HG03039 (cell line): ENCODE measurements at regions not wholly inside any gene's neighbourhood (a gene's known extent, or its start where the extent isn't known, plus 50 kb on each side); places are given as distances from the start of the nearest gene placed in this dataset.

ENCODE experiments used
- ATAC-seq: cut with Tn5 transposase; IDR thresholded peaks from one replicate; pipeline ENCODE4 v1.9.1; 2021; ENCODE audit warnings: mild to moderate bottlenecking, moderate library complexity; ENCODE audit not compliant: unreplicated experiment

- no peak for ATAC-seq
Measured at GRCh38 chrX:98514032-98514431, 1630.3 kb downstream of the RPA4 start.

GRCh38 chrX:98516120-98516519 is 1632.4 kb downstream of the RPA4 start:
- no peak for ATAC-seq

- no peak for ATAC-seq
Measured at GRCh38 chrX:98523026-98523425, 1639.3 kb downstream of the RPA4 start.

GRCh38 chrX:98523521-98523920 is 1639.8 kb downstream of the RPA4 start:
- no peak for ATAC-seq

DNA sequence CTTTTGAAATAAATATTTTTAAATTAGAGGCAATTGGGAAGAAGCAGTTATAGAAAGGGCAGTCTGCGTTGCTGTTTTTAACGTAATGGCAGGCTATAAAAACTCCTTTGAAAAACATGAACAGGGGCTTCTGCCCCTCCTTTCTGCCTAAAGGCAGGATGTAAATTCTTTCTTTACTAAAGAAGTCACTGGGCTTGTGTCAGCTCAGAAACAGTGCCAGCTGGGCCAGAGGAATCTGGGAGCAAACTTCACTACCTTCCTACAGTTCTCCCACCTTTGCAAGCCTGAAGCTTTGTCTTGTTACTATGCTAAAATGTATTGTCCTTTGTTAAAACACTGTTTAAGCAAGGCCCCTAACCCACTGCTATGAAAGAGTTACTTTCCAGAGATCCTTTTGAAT is 1664.8 kb downstream of the RPA4 start:
- ATAC-seq: no peak

DNA sequence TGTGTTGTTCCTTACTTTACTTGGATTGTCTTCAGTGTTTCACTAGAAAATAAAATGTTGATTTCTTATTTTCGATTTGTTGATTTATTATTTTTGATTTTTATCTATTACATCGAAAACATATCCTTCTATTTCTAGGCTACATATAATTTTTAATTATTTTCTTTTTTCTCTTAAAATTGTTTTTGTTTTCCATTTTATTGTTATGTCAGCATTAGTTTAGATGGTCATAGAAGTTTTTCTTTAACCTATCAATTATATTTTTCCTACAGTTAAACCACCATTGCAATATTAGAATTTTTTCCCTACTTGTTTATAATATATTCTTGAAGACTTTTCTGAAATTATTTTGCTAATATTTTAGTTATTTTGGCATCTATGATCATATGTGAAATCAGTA is 1685.1 kb downstream of the RPA4 start:
- no peak for ATAC-seq

- ATAC-seq: no peak
Measured at GRCh38 chrX:98605941-98606340, 1722.2 kb downstream of the RPA4 start.

GRCh38 chrX:98607739-98608138 is 1724.0 kb downstream of the RPA4 start:
- no peak for ATAC-seq

DNA sequence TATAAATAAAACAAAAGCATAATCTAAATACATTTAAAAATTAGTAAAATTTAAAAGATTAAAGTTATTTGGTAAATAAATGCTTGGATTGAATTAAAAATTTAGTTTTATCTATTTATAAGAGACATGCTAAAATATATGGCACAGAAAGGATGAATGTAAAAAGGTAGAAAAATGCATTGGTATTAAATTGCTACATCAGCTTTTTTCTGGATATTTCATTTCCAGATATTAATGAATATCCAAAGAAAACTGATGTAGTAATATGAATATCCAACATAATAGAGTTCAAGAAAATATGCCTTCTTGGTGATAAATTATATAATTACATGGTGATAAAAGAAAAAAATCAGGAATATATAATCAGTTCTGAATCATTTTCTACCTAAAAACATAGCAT is 1743.9 kb downstream of the RPA4 start:
- no peak for ATAC-seq

- ATAC-seq: no peak
Measured at GRCh38 chrX:98637451-98637850, 1753.7 kb downstream of the RPA4 start.

GRCh38 chrX:98646351-98646750 is 1762.6 kb downstream of the RPA4 start:
- no peak for ATAC-seq

DNA sequence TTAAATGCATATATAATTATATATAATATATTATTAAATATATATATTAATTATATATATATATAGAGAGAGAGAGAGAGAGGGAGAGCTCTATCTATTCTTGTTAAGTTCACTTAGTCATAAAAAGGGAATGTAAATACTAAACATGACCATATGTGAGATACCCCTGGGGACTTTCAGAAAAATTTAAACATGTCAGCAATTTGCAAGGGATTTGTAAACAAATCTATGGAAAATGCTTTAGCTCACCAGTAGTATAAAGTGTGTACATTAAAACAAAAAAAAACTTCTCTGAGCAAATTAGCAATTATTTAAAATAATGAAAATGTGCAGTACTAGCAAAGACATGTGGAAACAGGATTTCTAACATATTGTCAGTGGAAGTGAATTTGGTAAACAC is 1755.5 kb downstream of the PCDH19 start:
- ATAC-seq: no peak
